Gastroesophageal sphincter (tissue), 4 donors: ENCODE measurements at regions not wholly inside any gene's neighbourhood (a gene's known extent, or its start where the extent isn't known, plus 50 kb on each side); places are given as distances from the start of the nearest gene placed in this dataset.

Source experiments
- ATAC-seq: fragments of 150-250 bp; one replicate; pipeline ENCODE4 v1.9.1; 2016; ENCODE audit warnings: mild to moderate bottlenecking, moderate library complexity
- H3K27ac ChIP-seq, 4 donors: fragments of 200-600 bp; sonication (generic) in 3 of 4; 1 replicate in 3 of 4; 2 replicates in 1 of 4; pipeline ENCODE4 v1.5.1; 2016 to 2019
- H3K27me3 ChIP-seq: fragments of 200-600 bp; sonication (generic); one replicate; pipeline ENCODE4 v1.5.1; 2019
- H3K36me3 ChIP-seq, 2 donors: fragments of 200-600 bp; sonication (generic); one replicate each; pipeline ENCODE4 v1.5.1; 2019; ENCODE audit warnings: control low read depth in 1 of 2
- H3K4me1 ChIP-seq, 3 donors: fragments of 200-600 bp; sonication (generic); 1 replicate in 2 of 3; 2 replicates in 1 of 3; pipeline ENCODE4 v1.5.1; 2016 to 2019; ENCODE audit warnings: control low read depth in 2 of 3
- H3K4me3 ChIP-seq, 2 donors: fragments of 200-600 bp; sonication (generic); one replicate each; pipeline ENCODE4 v1.5.1; 2019; ENCODE audit warnings: mild to moderate bottlenecking in 1 of 2, moderate library complexity in 1 of 2
- H3K9me3 ChIP-seq, 3 donors: fragments of 200-600 bp; sonication (generic); one replicate each; pipeline ENCODE4 v1.5.1; 2017 to 2019; ENCODE audit warnings: control low read depth in 2 of 3
- CTCF ChIP-seq, 4 experiments: fragments of 200-600 bp in 2 of 4; fragments of 450-650 bp in 2 of 4; sonication (generic) in 1 of 4; IDR thresholded peaks; one replicate each; pipeline ENCODE4 v1.5.1; 2017 to 2019; ENCODE audit warnings: antibody characterized with exemption in 4 of 4, mild to moderate bottlenecking in 2 of 4, moderate library complexity in 2 of 4
- EP300 ChIP-seq: sonication (generic); formaldehyde crosslinking; IDR thresholded peaks from one replicate; pipeline ENCODE4 v1.6.1; 2017; ENCODE audit warnings: antibody characterized with exemption, mild to moderate bottlenecking
- POLR2A ChIP-seq, 2 donors: fragments of 450-650 bp; IDR thresholded peaks; one replicate each; pipeline ENCODE4 v1.6.1; 2017; ENCODE audit warnings: antibody characterized with exemption in 2 of 2, mild to moderate bottlenecking in 2 of 2, moderate library complexity in 1 of 2
- POLR2AphosphoS5 ChIP-seq: sonication (generic); formaldehyde crosslinking; IDR thresholded peaks from one replicate; pipeline ENCODE4 v1.6.1; 2017; ENCODE audit warnings: antibody characterized with exemption
- whole genome bisulfite sequencing, 2 donors: methylation state at CpG; one replicate each; pipeline ENCODE4 v1.1.5; 2018; ENCODE audit warnings: low coverage in 1 of 2; 5-methylcytosine and 5-hydroxymethylcytosine counted together

DNA sequence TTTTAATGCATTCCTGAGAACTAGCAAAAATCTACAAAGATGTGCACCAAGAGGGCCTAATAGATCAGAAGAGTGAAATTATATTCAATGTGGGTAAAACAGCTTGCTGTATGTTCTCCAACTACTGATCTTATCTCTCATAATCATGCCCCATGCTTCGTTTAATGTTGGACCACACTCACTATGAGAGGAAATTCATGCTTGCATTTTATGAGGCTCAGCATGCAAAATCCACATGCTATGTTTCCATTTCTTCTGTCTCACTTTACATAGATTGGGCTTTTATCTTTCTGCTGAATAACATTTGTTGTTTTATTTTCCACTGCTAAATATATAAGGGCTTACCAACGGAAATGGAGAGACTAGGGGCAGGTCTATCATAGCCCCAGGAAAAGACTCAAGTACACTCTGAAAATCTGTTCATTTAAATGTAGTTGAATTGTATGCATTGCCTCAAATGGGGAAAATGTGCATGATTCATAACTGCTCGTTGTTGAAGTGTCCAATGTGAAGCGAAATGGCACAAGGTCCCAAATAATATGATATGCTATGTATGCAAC lies 474.2 kb downstream of the EFNA5 start:
- Histone ChIP-seq H3K27ac (no peak overlapping the region), H3K27me3 (no peaks in the 10 kb centered on the region), H3K9me3 (no peaks in the 10 kb centered on the region), H3K4me3 (no peak overlapping the region), H3K4me1 (no peaks in the 10 kb centered on the region), H3K36me3 (no peaks in the 10 kb centered on the region)
- 71 to 86% methylated on average over 4 of the region's 4 CpGs for WGBS, 2 donors
- no peak for ATAC-seq
- no peak for TF ChIP-seq POLR2AphosphoS5

DNA sequence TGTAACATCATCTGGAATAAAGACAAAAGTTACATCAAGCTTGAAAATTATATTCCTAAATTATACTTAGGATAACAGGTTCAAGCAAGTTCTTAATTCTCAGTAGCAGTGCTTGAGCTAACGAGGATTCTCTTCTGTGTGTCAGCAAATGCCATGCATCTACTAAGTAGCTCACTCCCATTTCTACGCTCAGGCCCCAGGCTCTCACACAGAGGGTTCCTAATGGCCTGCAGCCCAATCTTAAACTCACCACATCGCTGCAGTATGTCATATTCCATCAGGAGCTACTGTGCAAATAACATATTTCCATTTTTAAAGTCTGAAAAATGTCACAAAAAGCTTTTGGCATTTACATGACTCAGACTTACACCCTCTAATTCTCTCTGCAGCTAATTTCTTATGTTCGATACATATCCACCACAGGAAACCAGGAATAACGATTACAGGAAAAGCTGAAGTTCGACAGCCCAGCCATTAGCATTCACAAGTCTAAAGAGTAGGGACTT lies 474.8 kb downstream of the EFNA5 start:
- Histone ChIP-seq H3K36me3 (no peaks in the 10 kb centered on the region), H3K9me3 (no peaks in the 10 kb centered on the region), H3K27ac (no peak overlapping the region), H3K27me3 (no peaks in the 10 kb centered on the region), H3K4me3 (no peak overlapping the region), H3K4me1 (no peaks in the 10 kb centered on the region)
- no peak for ATAC-seq
- TF ChIP-seq POLR2A (IDR thresholded peaks at IDR 0.05) (no peak), EP300 (no peak), CTCF (IDR thresholded peaks at IDR 0.05) (no peak), POLR2AphosphoS5 (no peak)
- 86 to 93% methylated on average over 5 to 6 of the region's 6 CpGs for WGBS, 2 donors

DNA sequence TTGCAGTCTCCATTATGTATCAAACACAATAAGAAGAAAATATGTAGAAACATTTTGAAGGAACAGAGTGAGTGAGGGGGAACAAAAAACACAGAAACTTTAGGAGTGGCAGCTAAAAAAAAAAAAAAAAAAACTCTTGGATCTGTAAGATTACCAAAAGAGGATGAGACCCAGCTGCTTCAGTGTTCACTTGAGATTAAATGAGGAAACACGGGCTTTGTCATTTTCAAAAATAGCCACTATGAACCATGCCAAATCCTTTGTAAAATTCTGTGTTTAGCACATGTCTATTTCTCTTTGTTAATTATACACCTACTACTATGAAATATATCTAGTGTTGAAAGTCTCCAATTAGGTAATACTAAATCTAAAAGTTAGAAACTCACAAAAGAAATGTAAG lies 485.9 kb downstream of the EFNA5 start:
- no peaks in the 10 kb centered on the region for H3K27me3 ChIP-seq
- no peaks in the 10 kb centered on the region for H3K4me1 ChIP-seq
- no peak overlapping the region for H3K4me3 ChIP-seq
- 35 to 50% methylated on average over 1 of the region's 1 CpG for WGBS, 2 donors
- no peaks in the 10 kb centered on the region for H3K36me3 ChIP-seq
- no peak for TF ChIP-seq EP300
- TF ChIP-seq CTCF (IDR thresholded peaks at IDR 0.05) = no peak
- TF ChIP-seq POLR2A (IDR thresholded peaks at IDR 0.05) = no peak
- no peak for TF ChIP-seq POLR2AphosphoS5
- H3K27ac ChIP-seq = no peak overlapping the region
- no peaks in the 10 kb centered on the region for H3K9me3 ChIP-seq
- no peak for ATAC-seq

DNA sequence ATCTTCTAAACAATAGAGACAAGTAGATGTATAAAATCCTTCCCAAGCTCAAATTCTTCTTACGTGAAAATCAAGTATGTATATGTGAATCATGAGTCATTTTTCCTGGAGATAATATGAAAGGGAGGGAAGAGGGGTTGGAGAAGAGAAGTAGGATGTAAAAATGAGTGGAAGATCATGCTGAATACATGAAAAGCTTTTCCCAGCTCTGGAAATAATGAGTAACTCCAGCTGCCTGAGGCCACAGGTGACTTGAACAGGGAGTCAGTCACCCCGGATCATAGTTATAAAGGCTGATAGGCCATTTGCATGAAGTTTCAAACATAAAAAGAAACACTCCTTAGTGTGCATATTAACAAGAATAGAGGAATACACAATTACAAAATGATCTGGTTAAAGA lies 486.7 kb downstream of the EFNA5 start:
- no peak for TF ChIP-seq POLR2AphosphoS5
- no peak for TF ChIP-seq POLR2A (IDR thresholded peaks at IDR 0.05)
- no peak for TF ChIP-seq EP300
- no peak for TF ChIP-seq CTCF (IDR thresholded peaks at IDR 0.05)
- no peak overlapping the region for H3K4me3 ChIP-seq
- no peaks in the 10 kb centered on the region for H3K36me3 ChIP-seq
- no peaks in the 10 kb centered on the region for H3K27me3 ChIP-seq
- no peak for ATAC-seq
- no peak overlapping the region for H3K27ac ChIP-seq
- 66 to 73% methylated on average over 2 of the region's 2 CpGs for WGBS, 2 donors
- no peaks in the 10 kb centered on the region for H3K4me1 ChIP-seq
- no peaks in the 10 kb centered on the region for H3K9me3 ChIP-seq

- WGBS, 2 donors = 81 to 93% methylated on average over 3 of the region's 3 CpGs
- no peak for ATAC-seq
- Histone ChIP-seq H3K4me1 (no peaks in the 10 kb centered on the region), H3K9me3 (peaks cover 0 to 9% (median 0%) of the 10 kb centered on the region in 3 donors), H3K27me3 (no peaks in the 10 kb centered on the region), H3K36me3 (no peaks in the 10 kb centered on the region), H3K27ac (no peak overlapping the region), H3K4me3 (no peak overlapping the region)
- no peak for TF ChIP-seq POLR2A (IDR thresholded peaks at IDR 0.05)
- TF ChIP-seq CTCF (IDR thresholded peaks at IDR 0.05) = no peak
- no peak for TF ChIP-seq EP300
- no peak for TF ChIP-seq POLR2AphosphoS5
These were observed 500.1 kb downstream of the EFNA5 start for GRCh38 chr5:107170620-107171019.
